Glutamatergic neuron (in vitro differentiated cells): ENCODE measurements at regions not wholly inside any gene's neighbourhood (a gene's known extent, or its start where the extent isn't known, plus 50 kb on each side); places are given as distances from the start of the nearest gene placed in this dataset.

ENCODE experiments used
- DNase-seq: peaks from one replicate; pipeline ENCODE4 v3.0.0; 2022
- H3K27ac Mint-ChIP-seq: one replicate; pipeline ENCODE4 v1.8.0; 2020; ENCODE audit warnings: mild to moderate bottlenecking, mixed read lengths, inconsistent platforms; ENCODE audit not compliant: unreplicated experiment
- H3K27me3 Mint-ChIP-seq: one replicate; pipeline ENCODE4 v1.8.0; 2020; ENCODE audit warnings: mild to moderate bottlenecking, moderate library complexity, mixed read lengths, inconsistent platforms; ENCODE audit not compliant: unreplicated experiment
- H3K36me3 Mint-ChIP-seq: one replicate; pipeline ENCODE4 v1.8.0; 2020; ENCODE audit warnings: mild to moderate bottlenecking, mixed read lengths, inconsistent platforms; ENCODE audit not compliant: unreplicated experiment
- H3K4me1 Mint-ChIP-seq: one replicate; pipeline ENCODE4 v1.8.0; 2020; ENCODE audit warnings: mild to moderate bottlenecking, low read depth, mixed read lengths, inconsistent platforms; ENCODE audit not compliant: unreplicated experiment
- H3K4me3 Mint-ChIP-seq: one replicate; pipeline ENCODE4 v1.8.0; 2020; ENCODE audit warnings: mild to moderate bottlenecking, mixed read lengths, inconsistent platforms; ENCODE audit not compliant: unreplicated experiment
- H3K9me3 Mint-ChIP-seq: one replicate; pipeline ENCODE4 v1.8.0; 2020; ENCODE audit warnings: mild to moderate bottlenecking, moderate library complexity, mixed read lengths, inconsistent platforms; ENCODE audit not compliant: unreplicated experiment
- CTCF ChIP-seq: fragments of 200-600 bp; sonication (generic); IDR thresholded peaks from one replicate; pipeline ENCODE4 v1.5.0; 2021; ENCODE audit not compliant: partially characterized antibody, unreplicated experiment

- Mint-ChIP-seq H3K27me3 (peaks cover under 1% of the 10 kb centered on the region), H3K4me3 (no peak overlapping the region), H3K9me3 (peaks cover 14% of the 10 kb centered on the region), H3K36me3 (peaks cover 3% of the 10 kb centered on the region), H3K27ac (no peak overlapping the region), H3K4me1 (no peaks in the 10 kb centered on the region)
- TF ChIP-seq CTCF: no peak
- DNase-seq: no peak
Observed at GRCh38 chr22:47678636-47679287, 916.3 kb downstream of the TBC1D22A start.

- H3K9me3 Mint-ChIP-seq: peaks cover 15% of the 10 kb centered on the region
- no peak overlapping the region for H3K27ac Mint-ChIP-seq
- DNase-seq: no peak
- no peaks in the 10 kb centered on the region for H3K36me3 Mint-ChIP-seq
- H3K27me3 Mint-ChIP-seq: peaks cover 2% of the 10 kb centered on the region
- H3K4me3 Mint-ChIP-seq: no peak overlapping the region
- TF ChIP-seq CTCF: no peak
- H3K4me1 Mint-ChIP-seq: no peaks in the 10 kb centered on the region
Observed at GRCh38 chr22:47678048-47678447, 915.6 kb downstream of the TBC1D22A start.

GRCh38 chr22:47676685-47677084 lies 914.2 kb downstream of the TBC1D22A start:
- no peak for DNase-seq
- Mint-ChIP-seq H3K9me3 (peaks cover 16% of the 10 kb centered on the region), H3K27ac (no peak overlapping the region), H3K27me3 (peaks cover 4% of the 10 kb centered on the region), H3K4me3 (no peak overlapping the region), H3K36me3 (no peaks in the 10 kb centered on the region), H3K4me1 (no peaks in the 10 kb centered on the region)
- TF ChIP-seq CTCF: no peak

GRCh38 chr22:47674600-47674999 lies 912.1 kb downstream of the TBC1D22A start:
- peaks cover 4% of the 10 kb centered on the region for H3K27me3 Mint-ChIP-seq
- no peak for DNase-seq

DNA sequence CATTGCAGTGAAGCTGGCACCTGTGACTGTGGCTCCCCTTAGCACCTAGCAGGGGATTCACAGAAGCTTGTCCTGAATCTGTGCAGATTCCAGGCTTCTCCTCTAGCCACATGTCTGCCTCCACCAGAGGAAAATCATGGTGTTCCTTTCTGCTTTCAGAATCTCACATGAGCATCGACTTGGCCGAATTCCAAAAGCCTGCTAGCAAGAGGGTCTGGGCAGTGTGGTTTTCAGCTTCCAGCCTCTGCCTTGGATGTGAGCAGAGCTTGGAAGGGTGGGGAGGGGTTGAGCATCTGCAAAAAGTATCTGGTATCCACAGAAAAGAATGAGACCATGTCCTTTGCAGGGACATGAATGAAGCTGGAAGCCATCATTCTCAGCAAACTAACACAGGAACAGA lies 911.1 kb downstream of the TBC1D22A start:
- Mint-ChIP-seq H3K27me3 (peaks cover 4% of the 10 kb centered on the region), H3K9me3 (peaks cover 18% of the 10 kb centered on the region), H3K4me1 (no peaks in the 10 kb centered on the region), H3K36me3 (no peaks in the 10 kb centered on the region), H3K4me3 (no peak overlapping the region), H3K27ac (no peak overlapping the region)
- TF ChIP-seq CTCF: no peak
- DNase-seq: no peak

More at GRCh38 chr22:47674600-47674999, 912.1 kb downstream of the TBC1D22A start:
- Mint-ChIP-seq H3K27ac (no peak overlapping the region), H3K9me3 (peaks cover 16% of the 10 kb centered on the region), H3K36me3 (no peaks in the 10 kb centered on the region), H3K4me1 (no peaks in the 10 kb centered on the region), H3K4me3 (no peak overlapping the region)
- no peak for TF ChIP-seq CTCF
